Neural cell (in vitro differentiated cells): ENCODE measurements at regions not wholly inside any gene's neighbourhood (a gene's known extent, or its start where the extent isn't known, plus 50 kb on each side); places are given as distances from the start of the nearest gene placed in this dataset.

ENCODE experiments used
- H2AFZ ChIP-seq: fragments of 200-600, 300-800 bp; sonication (generic), shearing (Covaris generic); 2 replicates; pipeline ENCODE4 v1.6.0; 2014; ENCODE audit warnings: low read depth, mild to moderate bottlenecking, antibody characterized with exemption, low read length, moderate library complexity
- H3F3A ChIP-seq: fragments of 200-600 bp; shearing (Covaris generic); 2 replicates; pipeline ENCODE4 v1.6.1; 2016; ENCODE audit warnings: mild to moderate bottlenecking, moderate library complexity, mixed read lengths, antibody characterized with exemption, low read length; ENCODE audit not compliant: insufficient read depth, poor library complexity, severe bottlenecking
- H3K27ac ChIP-seq: fragments of 200-600, 300-800 bp; sonication (generic), shearing (Covaris generic); 2 replicates; pipeline ENCODE4 v1.5.1; 2014; ENCODE audit warnings: mild to moderate bottlenecking, low read length, moderate library complexity
- H3K27me3 ChIP-seq: fragments of 300-800, 200-600 bp; sonication (generic), shearing (Covaris generic); 2 replicates; pipeline ENCODE4 v1.6.0; 2014; ENCODE audit warnings: mild to moderate bottlenecking, low read depth, low read length, moderate library complexity; ENCODE audit not compliant: insufficient read depth
- H3K36me3 ChIP-seq: fragments of 300-800, 200-600 bp; sonication (generic), shearing (Covaris generic); 2 replicates; pipeline ENCODE4 v1.5.1; 2014; ENCODE audit warnings: mild to moderate bottlenecking, antibody characterized with exemption, low read length, moderate library complexity; ENCODE audit not compliant: insufficient read depth
- H3K4me2 ChIP-seq: fragments of 300-800, 200-600 bp; sonication (generic), shearing (Covaris generic); 2 replicates; pipeline ENCODE4 v1.6.0; 2014; ENCODE audit warnings: mild to moderate bottlenecking, low read length
- H3K4me3 ChIP-seq: fragments of 300-800, 200-600 bp; sonication (generic), shearing (Covaris generic); 2 replicates; pipeline ENCODE4 v1.5.1; 2014; ENCODE audit warnings: mild to moderate bottlenecking, low read length, moderate library complexity
- H3K79me2 ChIP-seq: fragments of 200-600 bp; shearing (Covaris generic); replicated peaks from 2 replicates; pipeline ENCODE4 v1.6.0; 2014; ENCODE audit warnings: mild to moderate bottlenecking, low read length, moderate library complexity; ENCODE audit not compliant: insufficient read depth
- H3K9ac ChIP-seq: fragments of 300-800, 200-600 bp; sonication (generic), shearing (Covaris generic); 2 replicates; pipeline ENCODE4 v1.6.1; 2016; ENCODE audit warnings: mild to moderate bottlenecking, low read length, mixed read lengths
- H3K9me2 ChIP-seq: fragments of 200-600 bp; shearing (Covaris generic); 2 replicates; pipeline ENCODE4 v1.6.1; 2016; ENCODE audit warnings: mild to moderate bottlenecking, low read length, mixed read lengths; ENCODE audit not compliant: insufficient read depth
- H3K9me3 ChIP-seq: fragments of 200-600, 300-800 bp; sonication (generic), shearing (Covaris generic); 2 replicates; pipeline ENCODE4 v1.6.1; 2016; ENCODE audit warnings: mild to moderate bottlenecking, mixed run types, low read length, moderate library complexity, mixed read lengths
- H4K20me1 ChIP-seq: fragments of 200-600 bp; shearing (Covaris generic); 2 replicates; pipeline ENCODE4 v1.6.1; 2016; ENCODE audit warnings: mild to moderate bottlenecking, mixed run types; ENCODE audit not compliant: insufficient read depth
- EP300 ChIP-seq: fragments of 450-650 bp; conservative IDR thresholded peaks from 2 replicates; pipeline ENCODE4 v1.6.1; 2014; ENCODE audit warnings: antibody characterized with exemption, mild to moderate bottlenecking, moderate library complexity; ENCODE audit not compliant: poor library complexity, severe bottlenecking
- EZH2 ChIP-seq: fragments of 200-600, 300-800 bp; shearing (Covaris generic), sonication (generic); IDR thresholded peaks from 2 replicates; pipeline ENCODE4 v1.6.1; 2014; ENCODE audit warnings: antibody characterized with exemption, low read length, borderline replicate concordance, mild to moderate bottlenecking; ENCODE audit not compliant: insufficient read depth, poor library complexity, severe bottlenecking
- MXI1 ChIP-seq: fragments of 450-650 bp; conservative IDR thresholded peaks from 2 replicates; pipeline ENCODE4 v1.6.1; 2014; ENCODE audit warnings: antibody characterized with exemption, mild to moderate bottlenecking; ENCODE audit not compliant: poor library complexity, severe bottlenecking
- POLR2AphosphoS5 ChIP-seq: IDR thresholded peaks from 2 replicates; pipeline ENCODE4 v1.6.1; 2012
- RAD21 ChIP-seq: fragments of 450-650 bp; conservative IDR thresholded peaks from 2 replicates; pipeline ENCODE4 v1.6.1; 2014; ENCODE audit warnings: antibody characterized with exemption, mild to moderate bottlenecking, moderate library complexity
- SMC3 ChIP-seq: fragments of 450-650 bp; conservative IDR thresholded peaks from 2 replicates; pipeline ENCODE4 v1.6.1; 2014; ENCODE audit warnings: antibody characterized with exemption, mild to moderate bottlenecking, moderate library complexity; ENCODE audit not compliant: poor library complexity
- TAF1 ChIP-seq: IDR thresholded peaks from 2 replicates; pipeline ENCODE4 v1.6.1; 2012; ENCODE audit warnings: low read depth
- TF ChIP-seq, protein P1 (sequence below): IDR thresholded peaks from 2 replicates; pipeline ENCODE4 v1.6.1; 2012; ENCODE audit warnings: borderline replicate concordance
- TF ChIP-seq, protein P2 (sequence below): fragments of 450-650 bp; IDR thresholded peaks from 2 replicates; pipeline ENCODE4 v1.5.1; 2014; ENCODE audit warnings: antibody characterized with exemption, mild to moderate bottlenecking, moderate library complexity; ENCODE audit not compliant: poor library complexity, severe bottlenecking

DNA sequence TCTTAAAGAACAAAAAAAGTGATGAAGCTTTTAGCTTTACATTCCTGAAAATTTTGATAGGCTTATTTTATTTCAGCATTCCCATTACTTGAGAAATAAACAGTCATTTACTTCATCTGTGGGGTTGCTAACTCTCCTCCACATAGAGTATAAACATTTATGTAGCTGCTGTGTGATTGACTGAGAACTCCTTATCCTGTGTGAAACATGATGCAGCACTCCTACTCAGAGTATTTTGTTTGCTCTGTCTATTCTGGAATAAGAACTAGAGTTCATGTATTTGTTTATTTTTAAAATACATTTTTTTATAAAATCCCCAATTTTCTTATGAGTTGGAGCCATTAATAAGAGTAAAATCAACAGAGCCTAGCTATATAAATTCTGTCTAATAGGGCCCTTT lies 318.7 kb upstream of the SPAG17 start:
- H4K20me1 ChIP-seq: no peaks in the 10 kb centered on the region
- no peaks in the 10 kb centered on the region for H3K79me2 ChIP-seq
- H3K9me3 ChIP-seq: no peaks in the 10 kb centered on the region
- no peak overlapping the region for H3K4me3 ChIP-seq
- H3K4me2 ChIP-seq: no peak overlapping the region
- no peaks in the 10 kb centered on the region for H3F3A ChIP-seq
- H2AFZ ChIP-seq: no peak overlapping the region
- H3K36me3 ChIP-seq: no peaks in the 10 kb centered on the region
- no peaks in the 10 kb centered on the region for H3K9me2 ChIP-seq
- no peak overlapping the region for H3K27ac ChIP-seq
- TF ChIP-seq TAF1 (no peak), MXI1 (no peak), EZH2 (no peak), RAD21 (no peak), EP300 (no peak), POLR2AphosphoS5 (no peak), SMC3 (no peak)
- TF ChIP-seq, protein P1, sequence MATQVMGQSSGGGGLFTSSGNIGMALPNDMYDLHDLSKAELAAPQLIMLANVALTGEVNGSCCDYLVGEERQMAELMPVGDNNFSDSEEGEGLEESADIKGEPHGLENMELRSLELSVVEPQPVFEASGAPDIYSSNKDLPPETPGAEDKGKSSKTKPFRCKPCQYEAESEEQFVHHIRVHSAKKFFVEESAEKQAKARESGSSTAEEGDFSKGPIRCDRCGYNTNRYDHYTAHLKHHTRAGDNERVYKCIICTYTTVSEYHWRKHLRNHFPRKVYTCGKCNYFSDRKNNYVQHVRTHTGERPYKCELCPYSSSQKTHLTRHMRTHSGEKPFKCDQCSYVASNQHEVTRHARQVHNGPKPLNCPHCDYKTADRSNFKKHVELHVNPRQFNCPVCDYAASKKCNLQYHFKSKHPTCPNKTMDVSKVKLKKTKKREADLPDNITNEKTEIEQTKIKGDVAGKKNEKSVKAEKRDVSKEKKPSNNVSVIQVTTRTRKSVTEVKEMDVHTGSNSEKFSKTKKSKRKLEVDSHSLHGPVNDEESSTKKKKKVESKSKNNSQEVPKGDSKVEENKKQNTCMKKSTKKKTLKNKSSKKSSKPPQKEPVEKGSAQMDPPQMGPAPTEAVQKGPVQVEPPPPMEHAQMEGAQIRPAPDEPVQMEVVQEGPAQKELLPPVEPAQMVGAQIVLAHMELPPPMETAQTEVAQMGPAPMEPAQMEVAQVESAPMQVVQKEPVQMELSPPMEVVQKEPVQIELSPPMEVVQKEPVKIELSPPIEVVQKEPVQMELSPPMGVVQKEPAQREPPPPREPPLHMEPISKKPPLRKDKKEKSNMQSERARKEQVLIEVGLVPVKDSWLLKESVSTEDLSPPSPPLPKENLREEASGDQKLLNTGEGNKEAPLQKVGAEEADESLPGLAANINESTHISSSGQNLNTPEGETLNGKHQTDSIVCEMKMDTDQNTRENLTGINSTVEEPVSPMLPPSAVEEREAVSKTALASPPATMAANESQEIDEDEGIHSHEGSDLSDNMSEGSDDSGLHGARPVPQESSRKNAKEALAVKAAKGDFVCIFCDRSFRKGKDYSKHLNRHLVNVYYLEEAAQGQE: no peak
- TF ChIP-seq, protein P2, sequence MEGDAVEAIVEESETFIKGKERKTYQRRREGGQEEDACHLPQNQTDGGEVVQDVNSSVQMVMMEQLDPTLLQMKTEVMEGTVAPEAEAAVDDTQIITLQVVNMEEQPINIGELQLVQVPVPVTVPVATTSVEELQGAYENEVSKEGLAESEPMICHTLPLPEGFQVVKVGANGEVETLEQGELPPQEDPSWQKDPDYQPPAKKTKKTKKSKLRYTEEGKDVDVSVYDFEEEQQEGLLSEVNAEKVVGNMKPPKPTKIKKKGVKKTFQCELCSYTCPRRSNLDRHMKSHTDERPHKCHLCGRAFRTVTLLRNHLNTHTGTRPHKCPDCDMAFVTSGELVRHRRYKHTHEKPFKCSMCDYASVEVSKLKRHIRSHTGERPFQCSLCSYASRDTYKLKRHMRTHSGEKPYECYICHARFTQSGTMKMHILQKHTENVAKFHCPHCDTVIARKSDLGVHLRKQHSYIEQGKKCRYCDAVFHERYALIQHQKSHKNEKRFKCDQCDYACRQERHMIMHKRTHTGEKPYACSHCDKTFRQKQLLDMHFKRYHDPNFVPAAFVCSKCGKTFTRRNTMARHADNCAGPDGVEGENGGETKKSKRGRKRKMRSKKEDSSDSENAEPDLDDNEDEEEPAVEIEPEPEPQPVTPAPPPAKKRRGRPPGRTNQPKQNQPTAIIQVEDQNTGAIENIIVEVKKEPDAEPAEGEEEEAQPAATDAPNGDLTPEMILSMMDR: no peak
- no peaks in the 10 kb centered on the region for H3K27me3 ChIP-seq
- H3K9ac ChIP-seq: no peak overlapping the region

GRCh38 chr1:118494998-118495397 lies 310.0 kb upstream of the SPAG17 start:
- Histone ChIP-seq H3K9me3 (no peaks in the 10 kb centered on the region), H3K4me2 (no peak overlapping the region), H3K79me2 (no peaks in the 10 kb centered on the region), H3K4me3 (no peak overlapping the region), H3K27ac (no peak overlapping the region), H2AFZ (no peak overlapping the region), H3K27me3 (no peaks in the 10 kb centered on the region), H3K9ac (no peak overlapping the region), H3K36me3 (no peaks in the 10 kb centered on the region), H4K20me1 (no peaks in the 10 kb centered on the region), H3F3A (no peaks in the 10 kb centered on the region), H3K9me2 (no peaks in the 10 kb centered on the region)
- no peak for TF ChIP-seq EP300
- TF ChIP-seq TAF1: no peak
- no peak for TF ChIP-seq EZH2
- TF ChIP-seq, protein P1: no peak
- no peak for TF ChIP-seq POLR2AphosphoS5
- TF ChIP-seq, protein P2: no peak
